Fibroblast of lung (primary cell): ENCODE measurements at regions not wholly inside any gene's neighbourhood (a gene's known extent, or its start where the extent isn't known, plus 50 kb on each side); places are given as distances from the start of the nearest gene placed in this dataset.
A peak's percentile ranks its signal among the peaks of the same experiment; 100 is the strongest.

Experiments
- DNase-seq, 2 donors: peaks; one replicate each; pipeline versions ENCODE4 v3.0.0 to v3.0.0-alpha.2; 2010; ENCODE audit warnings: low read depth in 2 of 2
- H2AFZ ChIP-seq: 2 replicates; pipeline ENCODE4 v1.5.1; 2012; ENCODE audit warnings: low read length, control low read depth, inconsistent platforms
- H3K27ac ChIP-seq: 2 replicates; pipeline ENCODE4 v1.5.1; 2011; ENCODE audit warnings: low read length, control low read depth; ENCODE audit not compliant: insufficient read depth
- H3K27me3 ChIP-seq: 2 replicates; pipeline ENCODE4 v1.5.1; 2011; ENCODE audit warnings: mild to moderate bottlenecking, low read length; ENCODE audit not compliant: control insufficient read depth, insufficient read depth
- H3K36me3 ChIP-seq: 2 replicates; pipeline ENCODE4 v1.5.1; 2011; ENCODE audit warnings: low read length; ENCODE audit not compliant: control insufficient read depth, insufficient read depth
- H3K4me1 ChIP-seq: 2 replicates; pipeline ENCODE4 v1.5.1; 2011; ENCODE audit warnings: low read length; ENCODE audit not compliant: control insufficient read depth, insufficient read depth; ENCODE audit errors: extremely low read depth
- H3K4me2 ChIP-seq: 2 replicates; pipeline ENCODE4 v1.5.1; 2011; ENCODE audit warnings: low read length, control low read depth; ENCODE audit not compliant: insufficient read depth; ENCODE audit errors: extremely low read depth
- H3K4me3 ChIP-seq, 4 experiments: fragments of 200-600 bp in 1 of 4; sonication (generic) in 1 of 4; replicated peaks in 1 of 4; 2 replicates each; pipeline ENCODE4 v1.5.1; 2011 to 2016; ENCODE audit warnings: low read length in 4 of 4, low read depth in 3 of 4, mild to moderate bottlenecking in 3 of 4, control low read depth in 2 of 4, inconsistent platforms in 1 of 4, mixed read lengths in 1 of 4; ENCODE audit not compliant: insufficient read depth in 1 of 4; ENCODE audit errors: control extremely low read depth in 1 of 4
- H3K79me2 ChIP-seq: 2 replicates; pipeline ENCODE4 v1.5.1; 2012; ENCODE audit warnings: mild to moderate bottlenecking, low read length, inconsistent platforms; ENCODE audit not compliant: control insufficient read depth, insufficient read depth
- H3K9ac ChIP-seq: 2 replicates; pipeline ENCODE4 v1.5.1; 2011; ENCODE audit warnings: mild to moderate bottlenecking, low read length, control low read depth; ENCODE audit not compliant: insufficient read depth
- H3K9me3 ChIP-seq: 2 replicates; pipeline ENCODE4 v1.5.1; 2012; ENCODE audit warnings: low read depth, low read length; ENCODE audit not compliant: control insufficient read depth, insufficient read depth
- H4K20me1 ChIP-seq: 2 replicates; pipeline ENCODE4 v1.5.1; 2011; ENCODE audit warnings: low read length; ENCODE audit not compliant: control insufficient read depth, insufficient read depth; ENCODE audit errors: extremely low read depth
- CTCF ChIP-seq, 2 donors: IDR thresholded peaks in 1 of 2; conservative IDR thresholded peaks in 1 of 2; 1 replicate in 1 of 2; 2 replicates in 1 of 2; pipeline ENCODE4 v1.5.1; 2011 to 2012; ENCODE audit warnings: low read length in 2 of 2, control low read depth in 1 of 2, inconsistent platforms in 1 of 2, low read depth in 1 of 2, mild to moderate bottlenecking in 1 of 2
- EZH2 ChIP-seq: IDR thresholded peaks from 2 replicates; pipeline ENCODE4 v1.5.1; 2012; ENCODE audit warnings: low read length, control low read depth, mild to moderate bottlenecking; ENCODE audit errors: missing control alignments

DNA sequence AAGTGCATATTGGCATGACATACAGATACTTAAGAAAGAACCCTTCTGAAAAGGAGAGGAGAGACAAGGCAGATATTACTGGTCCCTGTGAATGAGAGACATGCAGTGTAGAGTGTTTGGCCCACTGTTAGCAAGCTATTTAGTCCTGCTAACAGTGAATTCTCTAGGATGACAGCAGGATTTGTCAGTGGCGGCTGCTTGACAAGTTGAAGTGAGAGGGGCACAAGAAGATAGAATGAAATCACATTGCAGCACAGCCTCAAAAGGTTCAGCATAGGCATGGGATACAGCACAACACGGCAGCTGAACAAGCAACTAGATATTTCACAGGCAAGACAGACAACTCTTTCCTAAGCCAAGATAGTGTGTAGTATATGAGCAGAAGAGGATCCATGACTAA, 407.9 kb downstream of the PLA2G4A start:
- H3K9me3 ChIP-seq, result no peaks in the 10 kb centered on the region
- no peaks in the 10 kb centered on the region for H3K27me3 ChIP-seq
- no peak overlapping the region for H3K9ac ChIP-seq
- H3K27ac ChIP-seq, result no peak overlapping the region
- H3K79me2 ChIP-seq, result no peaks in the 10 kb centered on the region
- H2AFZ ChIP-seq, result no peak overlapping the region
- H3K36me3 ChIP-seq, result no peaks in the 10 kb centered on the region
- no peaks in the 10 kb centered on the region for H3K4me1 ChIP-seq
- H4K20me1 ChIP-seq, result no peaks in the 10 kb centered on the region
- H3K4me3 ChIP-seq, result no peak overlapping the region
- DNase-seq, result no peak
- no peak for TF ChIP-seq CTCF (conservative IDR thresholded peaks at IDR 0.05 in 1 of 2, IDR thresholded peaks at IDR 0.05 in 1 of 2; ENCODE audit: low read depth in 1 of 2, low read length in 2 of 2)
- TF ChIP-seq EZH2, result no peak
- H3K4me2 ChIP-seq, result no peak overlapping the region

DNA sequence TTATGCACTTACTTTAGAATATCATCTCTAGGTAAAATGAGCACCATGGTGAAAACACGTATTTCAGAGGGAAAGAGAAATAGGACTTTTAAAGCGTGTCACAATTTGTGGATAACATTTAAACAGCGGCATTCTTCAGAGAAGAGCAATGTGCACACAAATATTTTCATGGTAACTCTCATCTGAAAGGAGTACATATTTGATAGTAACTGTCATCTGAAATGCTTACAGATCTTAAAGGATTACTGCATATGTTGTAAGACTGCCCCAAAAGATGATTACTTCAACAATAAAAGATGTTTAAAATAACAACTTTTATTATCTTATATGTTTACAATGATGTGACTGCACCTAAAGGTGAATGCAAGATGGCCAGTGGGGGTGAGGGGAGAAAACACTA, 408.8 kb downstream of the PLA2G4A start:
- no peaks in the 10 kb centered on the region for H3K9me3 ChIP-seq
- H3K4me1 ChIP-seq, result no peaks in the 10 kb centered on the region
- H3K36me3 ChIP-seq, result no peaks in the 10 kb centered on the region
- DNase-seq, result peak in 1 of 2 donors; percentile 3
- no peak overlapping the region for H3K27ac ChIP-seq
- no peak overlapping the region for H3K4me2 ChIP-seq
- H3K4me3 ChIP-seq, result no peak overlapping the region
- H4K20me1 ChIP-seq, result no peaks in the 10 kb centered on the region
- no peak for TF ChIP-seq CTCF (conservative IDR thresholded peaks at IDR 0.05 in 1 of 2, IDR thresholded peaks at IDR 0.05 in 1 of 2; ENCODE audit: low read depth in 1 of 2, low read length in 2 of 2)
- TF ChIP-seq EZH2, result no peak
- H3K27me3 ChIP-seq, result no peaks in the 10 kb centered on the region
- no peak overlapping the region for H2AFZ ChIP-seq
- H3K9ac ChIP-seq, result no peak overlapping the region
- no peaks in the 10 kb centered on the region for H3K79me2 ChIP-seq

GRCh38 chr1:187241971-187242370, 413.2 kb downstream of the PLA2G4A start:
- no peaks in the 10 kb centered on the region for H4K20me1 ChIP-seq

More at GRCh38 chr1:187241971-187242370, 413.2 kb downstream of the PLA2G4A start:
- no peak overlapping the region for H3K4me2 ChIP-seq
- DNase-seq, result no peak
- no peak overlapping the region for H3K4me3 ChIP-seq
- no peaks in the 10 kb centered on the region for H3K9me3 ChIP-seq
- no peak for TF ChIP-seq EZH2
- TF ChIP-seq CTCF (conservative IDR thresholded peaks at IDR 0.05 in 1 of 2, IDR thresholded peaks at IDR 0.05 in 1 of 2; ENCODE audit: low read depth in 1 of 2, low read length in 2 of 2), result no peak
- no peaks in the 10 kb centered on the region for H3K27me3 ChIP-seq
- no peaks in the 10 kb centered on the region for H3K79me2 ChIP-seq
- no peak overlapping the region for H3K9ac ChIP-seq
- H3K36me3 ChIP-seq, result no peaks in the 10 kb centered on the region
- no peak overlapping the region for H2AFZ ChIP-seq
- no peak overlapping the region for H3K27ac ChIP-seq
- no peaks in the 10 kb centered on the region for H3K4me1 ChIP-seq
